HG03520 (cell line): ENCODE measurements at regions not wholly inside any gene's neighbourhood (a gene's known extent, or its start where the extent isn't known, plus 50 kb on each side); places are given as distances from the start of the nearest gene placed in this dataset.
"Not testable (repeated sequence)": the region's sequence is repeated elsewhere in the genome, so short reads cannot be mapped to it uniquely, and the experiment has no call there.

Source experiments
- ATAC-seq: cut with Tn5 transposase; IDR thresholded peaks from one replicate; pipeline ENCODE4 v1.9.1; 2021; ENCODE audit warnings: mild to moderate bottlenecking, moderate library complexity; ENCODE audit not compliant: unreplicated experiment

GRCh38 chr10:78335691-78336401 is 302.2 kb downstream of the RPS24 start:
- no peak for ATAC-seq

DNA sequence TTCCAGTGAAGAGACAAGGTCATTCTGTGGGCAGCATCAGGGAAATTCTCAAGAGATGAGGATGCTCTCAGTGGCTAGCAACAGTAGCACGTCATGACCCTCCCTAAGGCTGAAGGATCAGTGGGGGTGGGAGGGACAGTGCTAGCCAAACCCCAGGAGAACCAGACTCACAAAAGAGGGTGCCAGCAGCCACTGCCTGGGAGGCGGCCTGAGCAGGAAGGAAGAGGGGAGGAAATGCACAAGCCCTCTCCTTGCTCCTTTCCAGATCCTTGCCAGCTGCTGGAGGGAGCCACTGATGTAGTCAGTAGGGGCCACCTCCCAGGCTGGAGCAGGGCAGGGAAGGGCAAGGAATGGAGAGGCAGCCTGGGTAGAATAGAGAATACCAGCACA is 302.7 kb downstream of the RPS24 start:
- no peak for ATAC-seq

- no peak for ATAC-seq
Observed at GRCh38 chr10:78337016-78337415, 303.4 kb downstream of the RPS24 start.

DNA sequence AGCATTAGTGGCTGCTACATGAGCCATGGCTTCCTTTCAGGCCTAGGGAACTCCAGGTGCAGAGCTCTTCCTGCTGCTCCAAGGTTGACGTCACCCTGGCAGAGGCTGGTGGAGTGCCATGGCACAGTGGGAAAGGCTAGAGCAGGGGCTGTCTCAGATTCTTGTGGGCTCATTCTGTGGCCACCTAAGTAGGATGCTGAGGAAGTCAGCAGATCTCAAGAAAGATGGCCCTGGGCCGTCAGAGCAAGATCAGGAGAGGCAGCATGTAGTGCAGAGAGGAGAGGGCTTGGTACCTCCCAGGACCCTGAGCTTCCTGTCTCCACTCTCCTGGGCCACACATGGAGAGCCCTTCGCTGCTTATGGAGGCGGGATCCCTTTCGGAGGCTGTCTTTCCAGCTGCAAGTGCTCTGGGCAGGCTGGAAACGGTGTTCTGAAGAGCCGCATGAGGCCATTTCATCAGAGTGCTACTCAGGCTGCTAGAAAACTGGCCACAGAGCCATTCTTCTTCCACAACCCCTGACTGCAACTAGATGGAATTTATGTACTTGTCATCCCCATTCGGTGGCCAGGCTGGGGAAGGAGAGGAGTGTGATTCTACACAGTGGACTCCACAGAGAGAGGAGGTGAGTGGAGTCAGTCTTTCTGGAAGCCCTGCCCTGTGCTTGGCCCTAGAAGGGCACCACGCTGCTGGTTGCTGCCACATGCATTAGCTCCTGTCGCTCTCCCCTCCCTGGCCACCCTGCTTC is 304.2 kb downstream of the RPS24 start:
- no peak for ATAC-seq

GRCh38 chr10:78338717-78339116 is 305.1 kb downstream of the RPS24 start:
- ATAC-seq, result no peak

DNA sequence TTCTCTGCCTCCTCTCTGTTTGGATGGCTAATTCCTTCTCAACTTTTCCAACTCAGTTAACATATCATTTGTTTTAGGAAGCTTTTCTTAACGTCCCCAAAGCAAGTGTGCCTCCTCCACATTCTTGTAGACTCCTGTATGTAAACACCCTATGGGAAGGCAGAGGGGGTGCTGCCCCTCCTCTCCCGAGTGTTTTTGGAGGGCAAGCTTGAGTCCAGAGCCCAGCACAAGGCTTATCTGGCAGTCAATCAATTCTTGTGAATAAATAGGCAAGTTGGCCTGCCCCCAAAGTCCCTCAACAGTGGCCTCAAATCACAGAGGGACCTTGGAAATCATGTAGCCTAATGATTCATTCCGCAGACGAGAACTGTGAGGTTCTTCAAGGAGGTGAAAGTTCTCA is 305.6 kb downstream of the RPS24 start:
- no peak for ATAC-seq

- ATAC-seq, result no peak
Observed at GRCh38 chr10:78341953-78342614, 308.4 kb downstream of the RPS24 start.

DNA sequence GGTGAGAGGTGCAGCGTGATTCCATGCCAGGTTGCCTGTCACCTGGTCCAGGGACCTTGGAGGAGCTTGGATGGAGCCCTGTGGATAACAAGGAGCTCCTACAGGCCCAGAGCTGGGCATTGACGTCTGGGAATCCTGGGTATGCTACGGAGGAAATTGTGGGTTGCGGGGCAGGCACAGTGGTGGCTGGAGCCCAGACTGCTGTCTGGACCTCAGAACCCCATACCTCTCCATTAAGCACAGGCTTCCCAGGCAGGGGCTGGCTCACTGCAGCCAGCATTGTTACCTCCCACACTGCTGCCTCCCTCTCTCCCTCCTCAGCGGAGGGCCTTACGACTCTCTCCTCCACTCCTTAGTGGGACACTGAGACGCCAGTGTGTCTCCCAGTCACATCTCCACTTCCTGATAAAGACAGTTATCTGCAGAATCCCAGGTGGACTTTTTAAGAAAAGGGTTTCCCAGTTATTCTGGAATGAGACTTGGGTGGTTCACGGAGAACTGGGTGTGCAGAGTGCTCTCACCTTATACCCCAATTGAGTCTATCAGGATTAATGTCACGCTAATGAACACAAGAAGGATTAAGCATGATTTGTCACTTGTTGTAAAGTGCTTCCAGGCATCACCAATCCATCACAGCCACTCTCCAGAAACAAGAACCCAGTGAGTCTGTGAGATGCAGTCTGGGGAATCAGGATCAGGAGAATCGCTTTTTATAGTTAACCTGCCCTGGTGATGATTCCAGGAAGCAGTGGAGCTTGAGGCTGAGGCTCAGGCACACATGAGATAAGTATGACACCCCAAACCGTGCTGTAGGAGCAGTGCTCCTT is 309.4 kb downstream of the RPS24 start:
- ATAC-seq, result no peak

DNA sequence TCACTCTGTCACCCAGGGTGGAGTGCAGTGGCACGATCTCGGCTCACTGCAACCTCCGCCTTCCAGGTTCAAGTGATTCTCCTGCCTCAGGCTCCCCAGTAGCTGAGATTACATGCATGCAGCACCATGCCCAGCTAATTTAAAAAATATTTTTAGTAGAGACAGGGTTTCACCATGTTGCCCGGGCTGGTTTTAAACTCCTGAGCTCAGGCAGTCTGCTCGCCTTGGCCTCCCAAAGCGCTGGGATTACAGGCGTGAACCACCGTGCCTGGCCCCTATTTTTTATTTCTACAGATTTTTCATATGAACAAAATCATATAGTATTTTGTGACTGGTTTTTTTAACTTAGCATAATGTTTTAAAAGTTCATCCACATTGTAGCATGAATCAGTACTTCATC is 310.6 kb downstream of the RPS24 start:
- not testable (repeated sequence) for ATAC-seq

DNA sequence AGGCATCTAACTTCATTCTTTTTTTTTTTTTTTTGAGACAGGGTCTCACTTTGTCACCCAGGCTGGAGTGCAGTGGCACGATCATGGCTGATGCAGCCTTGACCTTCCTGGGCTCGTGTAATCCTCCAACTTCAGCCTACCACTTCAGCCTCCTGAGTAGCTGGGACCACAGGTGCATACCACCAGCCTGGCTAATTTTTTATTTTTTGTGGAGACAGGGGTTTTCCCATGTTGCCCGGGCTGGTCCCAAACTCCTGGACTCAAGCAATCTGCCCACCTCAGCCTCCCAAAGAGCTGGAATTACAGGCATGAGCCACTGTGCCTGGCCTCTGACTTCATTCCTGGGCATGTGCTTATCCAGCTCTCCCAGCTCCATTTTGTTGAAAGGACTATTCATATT is 311.9 kb downstream of the RPS24 start:
- not testable (repeated sequence) for ATAC-seq

- no peak for ATAC-seq
Observed at GRCh38 chr10:78346721-78347120, 313.1 kb downstream of the RPS24 start.

GRCh38 chr10:78348411-78349164 is 314.9 kb downstream of the RPS24 start:
- no peak for ATAC-seq

DNA sequence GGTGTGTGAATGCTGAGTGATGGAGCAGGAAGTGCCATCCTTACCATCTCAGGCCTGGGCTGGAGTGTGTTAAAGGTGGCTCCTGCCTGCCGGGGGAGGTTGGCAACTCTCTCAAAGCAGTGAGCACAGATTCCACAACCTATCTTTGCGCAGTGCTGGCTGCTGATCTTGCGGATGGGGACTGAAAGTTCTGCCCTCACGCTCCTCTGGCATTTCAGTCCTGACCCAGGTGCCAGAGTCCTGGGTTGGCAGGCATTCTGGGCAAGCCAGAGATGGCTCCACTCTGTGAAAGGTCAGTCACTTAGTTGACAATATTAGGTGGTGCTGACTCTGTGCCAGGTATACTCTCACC is 315.5 kb downstream of the RPS24 start:
- ATAC-seq, result no peak

GRCh38 chr10:78349911-78350663 is 316.4 kb downstream of the RPS24 start:
- ATAC-seq, result no peak

GRCh38 chr10:78351283-78351682 is 317.6 kb downstream of the RPS24 start:
- no peak for ATAC-seq

DNA sequence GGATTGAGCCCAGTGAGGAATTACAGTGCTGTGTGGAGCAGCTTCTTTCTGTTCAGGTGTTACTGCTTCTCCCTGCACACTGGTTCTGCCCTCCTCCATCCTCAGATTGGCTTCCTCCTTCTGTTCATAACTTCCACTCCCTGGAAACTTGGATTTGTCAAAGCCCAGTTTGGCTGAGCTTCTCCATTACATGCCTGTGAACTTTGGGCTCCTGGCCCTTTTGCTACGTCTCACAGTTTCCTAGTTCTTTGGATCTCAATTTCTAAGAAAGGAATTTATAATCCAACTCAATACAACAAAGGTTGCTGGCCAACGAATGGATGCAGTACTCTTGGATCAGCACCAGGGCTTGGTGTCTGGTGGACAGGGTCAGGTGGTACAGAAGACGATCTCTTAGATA is 318.1 kb downstream of the RPS24 start:
- ATAC-seq, result no peak

DNA sequence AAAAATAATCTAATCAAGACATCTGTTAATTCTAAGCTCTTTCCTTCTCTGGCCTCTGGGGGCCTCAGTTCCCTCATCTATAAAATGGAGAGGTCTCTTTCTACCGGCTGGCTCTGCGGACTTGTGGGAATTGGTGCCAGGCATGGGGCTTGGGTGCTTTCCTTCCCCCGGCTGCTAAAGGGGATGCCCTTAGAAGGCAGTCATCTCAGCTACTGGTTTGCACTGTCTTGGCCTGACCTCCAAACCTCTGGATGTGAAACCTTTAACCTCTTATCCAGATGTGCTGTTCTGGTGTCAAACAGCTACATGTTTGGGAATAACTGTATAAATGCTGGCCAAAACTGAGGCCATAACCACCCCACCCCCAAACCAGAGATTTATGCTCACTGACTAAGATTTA is 320.0 kb downstream of the RPS24 start:
- ATAC-seq, result no peak

DNA sequence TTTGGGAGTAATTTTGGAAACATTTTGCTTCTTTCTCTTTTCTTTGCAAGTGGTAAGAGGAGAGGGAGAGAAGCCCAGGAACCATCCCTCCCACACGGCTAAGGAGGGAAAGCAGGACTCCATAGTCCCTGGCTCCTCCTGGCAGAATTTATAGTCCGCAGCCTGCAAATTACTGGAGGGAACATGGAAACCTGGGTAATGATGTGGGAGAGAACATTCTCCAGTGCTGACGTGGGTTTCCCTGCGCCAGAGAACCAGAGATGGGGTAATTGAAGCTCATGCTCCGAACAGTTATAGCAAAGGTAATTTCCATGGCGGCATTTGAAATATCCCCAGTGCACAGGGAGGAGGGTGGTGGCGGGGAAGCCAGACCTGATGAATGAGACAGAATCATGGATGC is 320.4 kb downstream of the RPS24 start:
- ATAC-seq, result no peak

DNA sequence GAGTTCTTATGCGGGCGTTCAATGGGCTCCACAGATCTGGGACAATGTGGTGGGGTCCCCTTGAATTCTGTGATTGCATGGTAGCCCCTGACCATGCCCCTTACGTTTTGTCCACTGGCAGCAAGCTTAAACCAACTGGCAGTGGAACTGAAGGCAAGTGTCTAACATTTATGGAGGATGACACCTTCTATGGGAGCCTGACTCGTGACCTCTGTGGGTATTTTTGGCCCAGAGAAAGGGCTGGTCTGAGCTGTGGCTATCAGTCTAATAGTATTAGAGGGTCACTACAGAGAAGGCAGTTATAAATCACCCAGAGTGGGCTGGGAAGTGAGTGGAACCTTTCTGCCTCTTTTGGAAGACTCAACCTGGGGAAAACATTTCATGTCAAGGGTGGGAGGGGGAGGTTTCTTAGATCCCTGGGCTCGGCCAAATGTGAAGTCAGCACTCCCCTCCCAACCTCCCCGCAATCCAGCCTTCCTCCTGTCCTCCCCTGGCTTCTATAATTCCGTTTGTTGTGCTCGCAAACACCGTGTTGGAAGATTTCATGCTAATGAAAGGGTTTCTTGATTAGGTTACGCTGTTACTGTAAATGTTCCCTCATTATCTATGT is 322.7 kb downstream of the RPS24 start:
- no peak for ATAC-seq
